SK-N-SH (cell line): ENCODE measurements at regions not wholly inside any gene's neighbourhood (a gene's known extent, or its start where the extent isn't known, plus 50 kb on each side); places are given as distances from the start of the nearest gene placed in this dataset.
"Not testable (repeated sequence)": the region's sequence is repeated elsewhere in the genome, so short reads cannot be mapped to it uniquely, and the experiment has no call there.

Experiments
- CTCF ChIA-PET: fragments of 300-600, 350-600 bp; formaldehyde crosslinking; extraction: SDS; loops from one replicate; lab custom pipeline; 2021; lab: Yijun Ruan, JAX
- POLR2A ChIA-PET: fragments of 350-600 bp; sonication (Branson Sonifier 250); formaldehyde crosslinking; extraction: SDS; loops from one replicate; lab custom pipeline; 2020; ENCODE audit warnings: antibody characterized with exemption, inconsistent platforms; lab: Yijun Ruan, JAX
- DNase-seq: peaks from one replicate; pipeline ENCODE4 v3.0.0; 2012
- H2AFZ ChIP-seq: fragments of 200-600 bp; sonication (generic); 2 replicates; pipeline ENCODE4 v1.8.1; 2016; ENCODE audit warnings: antibody characterized with exemption, mild to moderate bottlenecking, low read depth
- H3F3A ChIP-seq: fragments of 200-600 bp; sonication (generic); replicated peaks from 2 replicates; pipeline ENCODE3; 2016; ENCODE audit warnings: antibody characterized with exemption, mild to moderate bottlenecking; ENCODE audit not compliant: insufficient read depth
- H3K27ac ChIP-seq, 2 experiments: fragments of 200-500 bp in 1 of 2; fragments of 200-600 bp in 1 of 2; sonication (Bioruptor generic) in 1 of 2; sonication (generic), shearing (Covaris generic) in 1 of 2; 2 replicates each; pipeline versions ENCODE4 v1.5.1 to v1.6.1; 2014 to 2016; ENCODE audit warnings: low read depth in 2 of 2, inconsistent platforms in 1 of 2, low read length in 1 of 2, mild to moderate bottlenecking in 1 of 2, mixed read lengths in 1 of 2
- H3K27me3 ChIP-seq: fragments of 200-600 bp; sonication (generic), shearing (Covaris generic); 2 replicates; pipeline ENCODE4 v1.6.1; 2016; ENCODE audit warnings: mixed run types; ENCODE audit not compliant: insufficient read depth
- H3K36me3 ChIP-seq, 2 experiments: fragments of 200-500 bp in 1 of 2; fragments of 200-600 bp in 1 of 2; sonication (Bioruptor generic) in 1 of 2; sonication (generic) in 1 of 2; replicated peaks in 1 of 2; 2 replicates each; pipeline versions ENCODE3 to v1.5.1; 2014 to 2016; ENCODE audit warnings: low read length in 1 of 2, mild to moderate bottlenecking in 1 of 2; ENCODE audit not compliant: insufficient read depth in 2 of 2, control insufficient read depth in 1 of 2
- H3K4me1 ChIP-seq, 2 experiments: fragments of 200-500 bp in 1 of 2; fragments of 200-600 bp in 1 of 2; sonication (Bioruptor generic) in 1 of 2; sonication (generic), shearing (Covaris generic) in 1 of 2; 2 replicates each; pipeline versions ENCODE4 v1.5.1 to v1.6.1; 2014 to 2016; ENCODE audit warnings: low read depth in 1 of 2, low read length in 1 of 2, mixed run types in 1 of 2; ENCODE audit not compliant: insufficient read depth in 2 of 2, control insufficient read depth in 1 of 2
- H3K4me2 ChIP-seq: fragments of 200-600 bp; sonication (generic), shearing (Covaris generic); 2 replicates; pipeline ENCODE4 v1.6.1; 2017; ENCODE audit warnings: mixed run types
- H3K4me3 ChIP-seq, 2 experiments: fragments of 200-500 bp in 1 of 2; fragments of 200-600 bp in 1 of 2; sonication (Bioruptor generic) in 1 of 2; sonication (generic), shearing (Covaris generic) in 1 of 2; 2 replicates each; pipeline versions ENCODE4 v1.5.1 to v1.8.1; 2014 to 2016; ENCODE audit warnings: low read depth in 2 of 2, inconsistent platforms in 1 of 2, low read length in 1 of 2, mild to moderate bottlenecking in 1 of 2, mixed read lengths in 1 of 2, moderate library complexity in 1 of 2
- H3K79me2 ChIP-seq: fragments of 200-600 bp; sonication (generic); 2 replicates; pipeline ENCODE4 v1.8.1; 2017; ENCODE audit warnings: mild to moderate bottlenecking; ENCODE audit not compliant: insufficient read depth
- H3K9ac ChIP-seq: fragments of 200-600 bp; sonication (generic); 2 replicates; pipeline ENCODE4 v1.6.1; 2017; ENCODE audit warnings: mixed run types
- H3K9me2 ChIP-seq: fragments of 200-600 bp; sonication (generic); 2 replicates; pipeline ENCODE4 v1.6.1; 2017; ENCODE audit warnings: mixed run types
- H3K9me3 ChIP-seq: fragments of 200-600 bp; sonication (generic); 2 replicates; pipeline ENCODE4 v1.6.1; 2017; ENCODE audit warnings: mixed run types, mild to moderate bottlenecking, moderate library complexity
- H4K20me1 ChIP-seq: fragments of 200-600 bp; sonication (generic); 2 replicates; pipeline ENCODE4 v1.6.1; 2017; ENCODE audit warnings: mild to moderate bottlenecking, mixed run types; ENCODE audit not compliant: insufficient read depth
- CHD2 ChIP-seq: fragments of 150-350 bp; IDR thresholded peaks from 2 replicates; pipeline ENCODE4 v1.6.1; 2018; ENCODE audit warnings: low read length; ENCODE audit not compliant: partially characterized antibody
- EP300 ChIP-seq, 2 experiments: IDR thresholded peaks; 2 replicates each; pipeline versions ENCODE4 v1.4.0 to v1.6.1; 2012; ENCODE audit warnings: borderline replicate concordance in 1 of 2, low read depth in 1 of 2, low read length in 1 of 2
- GABPA ChIP-seq: IDR thresholded peaks from 2 replicates; pipeline ENCODE4 v1.4.0; 2012; ENCODE audit warnings: low read depth, mild to moderate bottlenecking
- GATA2 ChIP-seq: sonication (generic); formaldehyde crosslinking; IDR thresholded peaks from 2 replicates; pipeline ENCODE4 v1.5.0; 2020; ENCODE audit warnings: mild to moderate bottlenecking, missing genetic modification reagents
- NRF1 ChIP-seq: IDR thresholded peaks from 2 replicates; pipeline ENCODE4 v1.6.1; 2012; ENCODE audit warnings: low read depth, mild to moderate bottlenecking, low read length
- RAD21 ChIP-seq: IDR thresholded peaks from 2 replicates; pipeline ENCODE4 v1.6.1; 2012; ENCODE audit warnings: mild to moderate bottlenecking, low read length
- RCOR1 ChIP-seq: fragments of 150-350 bp; IDR thresholded peaks from 2 replicates; pipeline ENCODE4 v1.6.1; 2017; ENCODE audit warnings: antibody characterized with exemption, low read length
- SIN3A ChIP-seq: IDR thresholded peaks from 2 replicates; pipeline ENCODE4 v1.6.1; 2012; ENCODE audit warnings: low read depth, mild to moderate bottlenecking, low read length, moderate library complexity, borderline replicate concordance
- SMC3 ChIP-seq: IDR thresholded peaks from 2 replicates; pipeline ENCODE4 v1.6.1; 2012; ENCODE audit warnings: low read depth, low read length, improper control_type of control experiment
- TCF12 ChIP-seq: IDR thresholded peaks from 2 replicates; pipeline ENCODE4 v1.4.0; 2012
- TEAD4 ChIP-seq: IDR thresholded peaks from 2 replicates; pipeline ENCODE4 v1.4.0; 2012; ENCODE audit warnings: mild to moderate bottlenecking, borderline replicate concordance; ENCODE audit not compliant: insufficient read depth
- YY1 ChIP-seq: IDR thresholded peaks from 2 replicates; pipeline ENCODE4 v1.4.0; 2012; ENCODE audit warnings: low read depth, mild to moderate bottlenecking
- WGBS: methylation state at CpG from one replicate; pipeline ENCODE4 v1.1.6; 2017; ENCODE audit warnings: low lambda C conversion rate; 5-methylcytosine and 5-hydroxymethylcytosine counted together
- TF ChIP-seq, protein P1 (sequence below): fragments of 150-350 bp; IDR thresholded peaks from 2 replicates; pipeline ENCODE4 v1.6.1; 2016; ENCODE audit warnings: mild to moderate bottlenecking, low read depth, low read length
- TF ChIP-seq, protein P2 (sequence below): IDR thresholded peaks from 2 replicates; pipeline ENCODE4; 2012
- TF ChIP-seq, protein P3 (sequence below): fragments of 200-600 bp; sonication (generic); IDR thresholded peaks from 2 replicates; pipeline ENCODE4 v1.6.1; 2017; ENCODE audit warnings: antibody characterized with exemption, mild to moderate bottlenecking, moderate library complexity
- TF ChIP-seq, protein P4 (sequence below): IDR thresholded peaks from 2 replicates; pipeline ENCODE4 v1.4.0; 2012; ENCODE audit warnings: low read depth
- TF ChIP-seq, protein P5 (sequence below): IDR thresholded peaks from 2 replicates; pipeline ENCODE4 v1.4.0; 2012; ENCODE audit warnings: low read depth, borderline replicate concordance

DNA sequence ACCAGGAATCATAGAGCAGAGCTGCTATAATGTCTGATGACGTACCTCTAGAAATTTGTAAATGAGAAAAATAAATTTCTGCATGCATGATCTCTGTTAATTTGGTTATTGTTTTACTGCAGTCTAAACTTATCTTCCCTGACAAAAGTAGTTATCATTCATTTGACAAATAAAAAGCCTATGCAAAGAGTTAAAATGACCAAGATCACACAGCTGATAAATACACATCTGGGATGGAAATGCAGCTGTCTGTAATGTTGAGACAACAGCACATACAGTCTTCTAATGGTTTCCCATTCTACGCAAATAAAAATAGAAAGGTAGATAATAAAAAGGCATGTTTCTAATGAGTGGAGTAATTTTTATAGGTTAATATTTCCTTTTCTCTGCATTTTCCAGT, 225.1 kb upstream of the LUZP2 start:
- Histone ChIP-seq H3K36me3 (no peaks in the 10 kb centered on the region), H3K27me3 (no peaks in the 10 kb centered on the region), H2AFZ (no peak overlapping the region), H3K4me3 (no peak overlapping the region), H3K79me2 (no peaks in the 10 kb centered on the region), H3K4me1 (no peaks in the 10 kb centered on the region), H3K9me2 (no peaks in the 10 kb centered on the region)
- peak; percentile 9 for DNase-seq
- CTCF ChIA-PET = no interaction called here
- 68% methylated on average over 2 of the region's 2 CpGs for WGBS
- TF ChIP-seq, protein P1, sequence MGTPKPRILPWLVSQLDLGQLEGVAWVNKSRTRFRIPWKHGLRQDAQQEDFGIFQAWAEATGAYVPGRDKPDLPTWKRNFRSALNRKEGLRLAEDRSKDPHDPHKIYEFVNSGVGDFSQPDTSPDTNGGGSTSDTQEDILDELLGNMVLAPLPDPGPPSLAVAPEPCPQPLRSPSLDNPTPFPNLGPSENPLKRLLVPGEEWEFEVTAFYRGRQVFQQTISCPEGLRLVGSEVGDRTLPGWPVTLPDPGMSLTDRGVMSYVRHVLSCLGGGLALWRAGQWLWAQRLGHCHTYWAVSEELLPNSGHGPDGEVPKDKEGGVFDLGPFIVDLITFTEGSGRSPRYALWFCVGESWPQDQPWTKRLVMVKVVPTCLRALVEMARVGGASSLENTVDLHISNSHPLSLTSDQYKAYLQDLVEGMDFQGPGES = no peak
- TF ChIP-seq, protein P2, sequence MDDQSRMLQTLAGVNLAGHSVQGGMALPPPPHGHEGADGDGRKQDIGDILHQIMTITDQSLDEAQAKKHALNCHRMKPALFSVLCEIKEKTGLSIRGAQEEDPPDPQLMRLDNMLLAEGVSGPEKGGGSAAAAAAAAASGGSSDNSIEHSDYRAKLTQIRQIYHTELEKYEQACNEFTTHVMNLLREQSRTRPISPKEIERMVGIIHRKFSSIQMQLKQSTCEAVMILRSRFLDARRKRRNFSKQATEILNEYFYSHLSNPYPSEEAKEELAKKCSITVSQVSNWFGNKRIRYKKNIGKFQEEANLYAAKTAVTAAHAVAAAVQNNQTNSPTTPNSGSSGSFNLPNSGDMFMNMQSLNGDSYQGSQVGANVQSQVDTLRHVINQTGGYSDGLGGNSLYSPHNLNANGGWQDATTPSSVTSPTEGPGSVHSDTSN = no peak
- TF ChIP-seq YY1 (no peak), GATA2 (CRISPR knock-in tag) (peak; percentile 65), CHD2 (peak; percentile 14), GABPA (no peak), NRF1 (no peak), SIN3A (no peak), SMC3 (no peak), RCOR1 (0 out of 2 replicates have a peak, but pooled peaks have one; percentile 34), TEAD4 (no peak), EP300 (IDR thresholded peaks at IDR 0.05; ENCODE audit: borderline replicate concordance in 1 of 2, low read depth in 1 of 2, low read length in 1 of 2) (peak in 1 of 2 experiments; percentile 21; a peak in 1 of 4 replicates), TCF12 (no peak), RAD21 (no peak)
- TF ChIP-seq, protein P3, sequence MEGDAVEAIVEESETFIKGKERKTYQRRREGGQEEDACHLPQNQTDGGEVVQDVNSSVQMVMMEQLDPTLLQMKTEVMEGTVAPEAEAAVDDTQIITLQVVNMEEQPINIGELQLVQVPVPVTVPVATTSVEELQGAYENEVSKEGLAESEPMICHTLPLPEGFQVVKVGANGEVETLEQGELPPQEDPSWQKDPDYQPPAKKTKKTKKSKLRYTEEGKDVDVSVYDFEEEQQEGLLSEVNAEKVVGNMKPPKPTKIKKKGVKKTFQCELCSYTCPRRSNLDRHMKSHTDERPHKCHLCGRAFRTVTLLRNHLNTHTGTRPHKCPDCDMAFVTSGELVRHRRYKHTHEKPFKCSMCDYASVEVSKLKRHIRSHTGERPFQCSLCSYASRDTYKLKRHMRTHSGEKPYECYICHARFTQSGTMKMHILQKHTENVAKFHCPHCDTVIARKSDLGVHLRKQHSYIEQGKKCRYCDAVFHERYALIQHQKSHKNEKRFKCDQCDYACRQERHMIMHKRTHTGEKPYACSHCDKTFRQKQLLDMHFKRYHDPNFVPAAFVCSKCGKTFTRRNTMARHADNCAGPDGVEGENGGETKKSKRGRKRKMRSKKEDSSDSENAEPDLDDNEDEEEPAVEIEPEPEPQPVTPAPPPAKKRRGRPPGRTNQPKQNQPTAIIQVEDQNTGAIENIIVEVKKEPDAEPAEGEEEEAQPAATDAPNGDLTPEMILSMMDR = no peak
- TF ChIP-seq, protein P4, sequence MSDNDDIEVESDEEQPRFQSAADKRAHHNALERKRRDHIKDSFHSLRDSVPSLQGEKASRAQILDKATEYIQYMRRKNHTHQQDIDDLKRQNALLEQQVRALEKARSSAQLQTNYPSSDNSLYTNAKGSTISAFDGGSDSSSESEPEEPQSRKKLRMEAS = no peak
- TF ChIP-seq, protein P5, sequence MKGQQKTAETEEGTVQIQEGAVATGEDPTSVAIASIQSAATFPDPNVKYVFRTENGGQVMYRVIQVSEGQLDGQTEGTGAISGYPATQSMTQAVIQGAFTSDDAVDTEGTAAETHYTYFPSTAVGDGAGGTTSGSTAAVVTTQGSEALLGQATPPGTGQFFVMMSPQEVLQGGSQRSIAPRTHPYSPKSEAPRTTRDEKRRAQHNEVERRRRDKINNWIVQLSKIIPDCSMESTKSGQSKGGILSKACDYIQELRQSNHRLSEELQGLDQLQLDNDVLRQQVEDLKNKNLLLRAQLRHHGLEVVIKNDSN = no peak
- TF ChIP-seq, all 33 proteins: peak for 4
- Histone ChIP-seq H3K27ac (no peak overlapping the region), H3K9ac (no peak overlapping the region), H4K20me1 (no peaks in the 10 kb centered on the region), H3K9me3 (no peaks in the 10 kb centered on the region), H3F3A (no peaks in the 10 kb centered on the region), H3K4me2 (no peak overlapping the region)
- POLR2A ChIA-PET = no interaction called here

DNA sequence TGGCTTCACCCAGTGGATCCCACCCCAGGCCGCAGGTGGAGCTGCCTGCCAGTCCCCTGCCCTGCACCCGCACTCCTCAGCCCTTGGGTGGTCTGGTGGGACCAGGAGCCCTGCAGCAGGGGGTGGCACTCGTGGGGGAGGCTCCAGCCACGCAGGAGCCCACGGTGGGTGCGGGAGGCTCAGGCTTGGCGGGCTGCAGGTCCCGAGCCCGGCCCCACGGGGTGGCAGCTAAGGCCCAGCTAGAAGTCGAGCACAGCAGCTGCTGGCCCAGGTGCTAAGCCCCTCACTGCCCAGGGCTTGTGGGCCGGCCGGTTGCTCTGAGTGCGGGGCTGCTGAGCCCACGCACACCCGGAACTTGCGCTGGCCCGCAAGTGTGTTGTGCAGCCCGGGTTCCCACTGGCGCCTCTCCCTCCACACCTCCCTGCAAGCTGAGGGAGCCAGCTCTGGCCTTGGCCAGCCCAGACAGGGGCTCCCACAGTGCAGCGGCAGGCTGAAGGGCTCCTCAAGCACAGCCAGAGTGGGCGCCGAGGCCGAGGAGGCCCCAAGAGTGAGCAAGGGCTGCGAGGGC, 222.6 kb upstream of the LUZP2 start:
- H3K9me3 ChIP-seq, H4K20me1 ChIP-seq, POLR2A ChIA-PET, CTCF ChIA-PET, H3K4me3 ChIP-seq, H3K4me1 ChIP-seq, H3F3A ChIP-seq, H3K27me3 ChIP-seq, H3K4me2 ChIP-seq, H3K36me3 ChIP-seq, H3K9me2 ChIP-seq, DNase-seq, H2AFZ ChIP-seq, H3K79me2 ChIP-seq, H3K27ac ChIP-seq, H3K9ac ChIP-seq: not testable (repeated sequence)
- WGBS = 60% methylated on average over 4 of the region's 25 CpGs
